ENCODE measurements at regions not wholly inside any gene's neighbourhood (a gene's known extent, or its start where the extent isn't known, plus 50 kb on each side); places are given as distances from the start of the nearest gene placed in this dataset.
A peak's percentile ranks its signal among the peaks of the same experiment; 100 is the strongest.

GRCh38 chr3:10700821-10701220 is 115.2 kb upstream of the SLC6A11 start:
- H3K4me1 Mint-ChIP-seq = peaks cover 22% of the 10 kb centered on the region
- no peak overlapping the region for H3K4me3 ChIP-seq
- H3K36me3 Mint-ChIP-seq = no peaks in the 10 kb centered on the region
- no peaks in the 10 kb centered on the region for H3K36me3 ChIP-seq
- H2AFZ ChIP-seq (replicated peaks) = no peak overlapping the region
- no peak overlapping the region for H3K4me3 Mint-ChIP-seq
- H3K4me2 ChIP-seq = no peak overlapping the region
- H3K79me2 ChIP-seq (ENCODE audit: low read depth) = no peaks in the 10 kb centered on the region
- H4K20me1 ChIP-seq (ENCODE audit: low read depth) = no peaks in the 10 kb centered on the region
- peaks cover 5% of the 10 kb centered on the region for H3F3A ChIP-seq (ENCODE audit: low read depth)
- H3K27ac Mint-ChIP-seq = no peak overlapping the region
- H3K9me3 ChIP-seq (ENCODE audit: low read depth) = no peaks in the 10 kb centered on the region
- peaks cover 2% of the 10 kb centered on the region for H3K9me3 Mint-ChIP-seq
- DNase-seq (ENCODE audit: low spot score) = no peak
- TF ChIP-seq EZH2phosphoT487 (IDR thresholded peaks at IDR 0.05) (no peak), EZH2 (IDR thresholded peaks at IDR 0.05) (no peak), CTCF (IDR thresholded peaks at IDR 0.05) (no peak)
- no peak overlapping the region for H3K9ac ChIP-seq
- no peaks in the 10 kb centered on the region for H3K4me1 ChIP-seq
- no peak overlapping the region for H3K27ac ChIP-seq
- peaks cover 54% of the 10 kb centered on the region for H3K27me3 ChIP-seq
- peaks cover 12% of the 10 kb centered on the region for H3K27me3 Mint-ChIP-seq (ENCODE audit: insufficient read depth, low read depth)

GRCh38 chr3:10702961-10703740 is 112.9 kb upstream of the SLC6A11 start:
- peaks cover 78% of the 10 kb centered on the region for H3K27me3 ChIP-seq
- peaks cover 25% of the 10 kb centered on the region for H3K27me3 Mint-ChIP-seq (ENCODE audit: insufficient read depth, low read depth)
- peaks cover 2% of the 10 kb centered on the region for H3K4me1 ChIP-seq
- H3K9me3 ChIP-seq (ENCODE audit: low read depth) = no peaks in the 10 kb centered on the region
- peak; percentile 88 for DNase-seq (ENCODE audit: low spot score)
- H3F3A ChIP-seq (ENCODE audit: low read depth) = peaks cover 4% of the 10 kb centered on the region
- H3K36me3 Mint-ChIP-seq = no peaks in the 10 kb centered on the region
- peak overlapping the region; percentile 44 for H2AFZ ChIP-seq (replicated peaks)
- peak overlapping the region; percentile 63 for H3K4me2 ChIP-seq
- no peak overlapping the region for H3K9ac ChIP-seq
- H3K4me3 ChIP-seq = peak overlapping the region; percentile 30
- H3K27ac ChIP-seq = no peak overlapping the region
- no peaks in the 10 kb centered on the region for H3K36me3 ChIP-seq
- TF ChIP-seq EZH2phosphoT487 (IDR thresholded peaks at IDR 0.05) (no peak), EZH2 (IDR thresholded peaks at IDR 0.05) (no peak), CTCF (IDR thresholded peaks at IDR 0.05) (no peak)
- H3K27ac Mint-ChIP-seq = no peak overlapping the region
- H3K9me3 Mint-ChIP-seq = no peaks in the 10 kb centered on the region
- H3K4me1 Mint-ChIP-seq = peaks cover 30% of the 10 kb centered on the region
- peak overlapping the region; percentile 72 for H3K4me3 Mint-ChIP-seq
- H4K20me1 ChIP-seq (ENCODE audit: low read depth) = peaks cover 12% of the 10 kb centered on the region
- no peaks in the 10 kb centered on the region for H3K79me2 ChIP-seq (ENCODE audit: low read depth)

GRCh38 chr3:10703875-10704274 is 112.2 kb upstream of the SLC6A11 start:
- Histone ChIP-seq H4K20me1 (ENCODE audit: low read depth) (peaks cover 16% of the 10 kb centered on the region), H3F3A (ENCODE audit: low read depth) (peaks cover 6% of the 10 kb centered on the region), H3K27ac (no peak overlapping the region), H2AFZ (replicated peaks) (no peak overlapping the region), H3K9me3 (ENCODE audit: low read depth) (no peaks in the 10 kb centered on the region), H3K9ac (no peak overlapping the region), H3K27me3 (peaks cover 85% of the 10 kb centered on the region), H3K36me3 (no peaks in the 10 kb centered on the region), H3K4me2 (no peak overlapping the region), H3K79me2 (ENCODE audit: low read depth) (no peaks in the 10 kb centered on the region), H3K4me1 (peaks cover 3% of the 10 kb centered on the region), H3K4me3 (no peak overlapping the region)
- no peaks in the 10 kb centered on the region for H3K9me3 Mint-ChIP-seq
- peak; percentile 78 for DNase-seq (ENCODE audit: low spot score)
- H3K4me3 Mint-ChIP-seq = no peak overlapping the region
- no peak for TF ChIP-seq EZH2 (IDR thresholded peaks at IDR 0.05)
- peak; percentile 73 for TF ChIP-seq CTCF (IDR thresholded peaks at IDR 0.05)
- TF ChIP-seq EZH2phosphoT487 (IDR thresholded peaks at IDR 0.05) = no peak
- peaks cover 32% of the 10 kb centered on the region for H3K27me3 Mint-ChIP-seq (ENCODE audit: insufficient read depth, low read depth)
- H3K27ac Mint-ChIP-seq = no peak overlapping the region
- H3K36me3 Mint-ChIP-seq = no peaks in the 10 kb centered on the region
- peaks cover 30% of the 10 kb centered on the region for H3K4me1 Mint-ChIP-seq
